HL-60 (cell line): ENCODE measurements at regions not wholly inside any gene's neighbourhood (a gene's known extent, or its start where the extent isn't known, plus 50 kb on each side); places are given as distances from the start of the nearest gene placed in this dataset.

Experiments
- DNase-seq, 2 experiments: peaks; one replicate each; pipeline ENCODE4 v3.0.0-alpha.2; 2010 to 2020; ENCODE audit warnings: low read depth in 1 of 2, low spot score in 1 of 2
- H3K27ac ChIP-seq: fragments of 250-450 bp; sonication (Bioruptor Pico); replicated peaks from 2 replicates; pipeline ENCODE4 v1.5.1; 2020; ENCODE audit warnings: mild to moderate bottlenecking, moderate library complexity
- H3K27me3 ChIP-seq: fragments of 250-450 bp; sonication (Bioruptor Pico); 2 replicates; pipeline ENCODE4 v1.5.1; 2021; ENCODE audit warnings: mild to moderate bottlenecking, moderate library complexity; ENCODE audit not compliant: insufficient read depth, poor library complexity, severe bottlenecking
- H3K4me3 ChIP-seq: replicated peaks from 2 replicates; pipeline ENCODE4 v1.5.1; 2011; ENCODE audit warnings: mild to moderate bottlenecking, control low read depth, low read length; ENCODE audit not compliant: insufficient read depth
- GABPA ChIP-seq: IDR thresholded peaks from 2 replicates; pipeline ENCODE4 v1.6.1; 2012; ENCODE audit warnings: low read depth
- POLR2AphosphoS5 ChIP-seq: IDR thresholded peaks from 2 replicates; pipeline ENCODE4 v1.6.1; 2012; ENCODE audit warnings: low read depth
- SPI1 ChIP-seq: IDR thresholded peaks from 2 replicates; pipeline ENCODE4 v1.6.1; 2012; ENCODE audit warnings: low read depth, mild to moderate bottlenecking, borderline replicate concordance
- TF ChIP-seq, protein P1 (sequence below): IDR thresholded peaks from one replicate; pipeline ENCODE4 v1.5.1; 2011; ENCODE audit warnings: low read length, control low read depth, inconsistent platforms; ENCODE audit not compliant: insufficient read depth
- TF ChIP-seq, protein P2 (sequence below): IDR thresholded peaks from 2 replicates; pipeline ENCODE4 v1.6.1; 2012; ENCODE audit warnings: low read depth; ENCODE audit not compliant: insufficient replicate concordance

DNA sequence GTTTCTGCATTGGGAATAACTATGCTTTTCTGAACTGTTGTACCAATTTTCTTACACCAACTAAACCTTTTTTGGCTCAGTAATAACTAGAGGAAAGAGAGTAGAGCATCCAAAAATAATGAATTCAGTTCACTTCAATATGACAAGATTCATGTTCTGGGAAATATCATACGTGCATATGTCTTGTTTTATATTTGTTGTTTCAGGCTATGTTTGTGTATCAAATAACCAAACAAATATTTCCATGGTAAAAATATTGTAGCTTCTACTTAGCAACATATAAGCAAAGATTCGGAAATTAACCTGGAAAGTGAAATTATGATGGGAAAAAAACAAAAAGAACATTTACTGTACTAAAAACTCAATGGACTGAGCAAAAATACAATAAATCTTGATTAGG, 503.2 kb downstream of the TMEM114 start:
- no peak overlapping the region for H3K4me3 ChIP-seq
- H3K27me3 ChIP-seq: no peaks in the 10 kb centered on the region
- no peak for DNase-seq
- TF ChIP-seq, protein P1, sequence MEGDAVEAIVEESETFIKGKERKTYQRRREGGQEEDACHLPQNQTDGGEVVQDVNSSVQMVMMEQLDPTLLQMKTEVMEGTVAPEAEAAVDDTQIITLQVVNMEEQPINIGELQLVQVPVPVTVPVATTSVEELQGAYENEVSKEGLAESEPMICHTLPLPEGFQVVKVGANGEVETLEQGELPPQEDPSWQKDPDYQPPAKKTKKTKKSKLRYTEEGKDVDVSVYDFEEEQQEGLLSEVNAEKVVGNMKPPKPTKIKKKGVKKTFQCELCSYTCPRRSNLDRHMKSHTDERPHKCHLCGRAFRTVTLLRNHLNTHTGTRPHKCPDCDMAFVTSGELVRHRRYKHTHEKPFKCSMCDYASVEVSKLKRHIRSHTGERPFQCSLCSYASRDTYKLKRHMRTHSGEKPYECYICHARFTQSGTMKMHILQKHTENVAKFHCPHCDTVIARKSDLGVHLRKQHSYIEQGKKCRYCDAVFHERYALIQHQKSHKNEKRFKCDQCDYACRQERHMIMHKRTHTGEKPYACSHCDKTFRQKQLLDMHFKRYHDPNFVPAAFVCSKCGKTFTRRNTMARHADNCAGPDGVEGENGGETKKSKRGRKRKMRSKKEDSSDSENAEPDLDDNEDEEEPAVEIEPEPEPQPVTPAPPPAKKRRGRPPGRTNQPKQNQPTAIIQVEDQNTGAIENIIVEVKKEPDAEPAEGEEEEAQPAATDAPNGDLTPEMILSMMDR: no peak
- TF ChIP-seq SPI1 (no peak), GABPA (no peak), POLR2AphosphoS5 (no peak)
- TF ChIP-seq, protein P2, sequence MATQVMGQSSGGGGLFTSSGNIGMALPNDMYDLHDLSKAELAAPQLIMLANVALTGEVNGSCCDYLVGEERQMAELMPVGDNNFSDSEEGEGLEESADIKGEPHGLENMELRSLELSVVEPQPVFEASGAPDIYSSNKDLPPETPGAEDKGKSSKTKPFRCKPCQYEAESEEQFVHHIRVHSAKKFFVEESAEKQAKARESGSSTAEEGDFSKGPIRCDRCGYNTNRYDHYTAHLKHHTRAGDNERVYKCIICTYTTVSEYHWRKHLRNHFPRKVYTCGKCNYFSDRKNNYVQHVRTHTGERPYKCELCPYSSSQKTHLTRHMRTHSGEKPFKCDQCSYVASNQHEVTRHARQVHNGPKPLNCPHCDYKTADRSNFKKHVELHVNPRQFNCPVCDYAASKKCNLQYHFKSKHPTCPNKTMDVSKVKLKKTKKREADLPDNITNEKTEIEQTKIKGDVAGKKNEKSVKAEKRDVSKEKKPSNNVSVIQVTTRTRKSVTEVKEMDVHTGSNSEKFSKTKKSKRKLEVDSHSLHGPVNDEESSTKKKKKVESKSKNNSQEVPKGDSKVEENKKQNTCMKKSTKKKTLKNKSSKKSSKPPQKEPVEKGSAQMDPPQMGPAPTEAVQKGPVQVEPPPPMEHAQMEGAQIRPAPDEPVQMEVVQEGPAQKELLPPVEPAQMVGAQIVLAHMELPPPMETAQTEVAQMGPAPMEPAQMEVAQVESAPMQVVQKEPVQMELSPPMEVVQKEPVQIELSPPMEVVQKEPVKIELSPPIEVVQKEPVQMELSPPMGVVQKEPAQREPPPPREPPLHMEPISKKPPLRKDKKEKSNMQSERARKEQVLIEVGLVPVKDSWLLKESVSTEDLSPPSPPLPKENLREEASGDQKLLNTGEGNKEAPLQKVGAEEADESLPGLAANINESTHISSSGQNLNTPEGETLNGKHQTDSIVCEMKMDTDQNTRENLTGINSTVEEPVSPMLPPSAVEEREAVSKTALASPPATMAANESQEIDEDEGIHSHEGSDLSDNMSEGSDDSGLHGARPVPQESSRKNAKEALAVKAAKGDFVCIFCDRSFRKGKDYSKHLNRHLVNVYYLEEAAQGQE: no peak
- H3K27ac ChIP-seq: no peak overlapping the region

DNA sequence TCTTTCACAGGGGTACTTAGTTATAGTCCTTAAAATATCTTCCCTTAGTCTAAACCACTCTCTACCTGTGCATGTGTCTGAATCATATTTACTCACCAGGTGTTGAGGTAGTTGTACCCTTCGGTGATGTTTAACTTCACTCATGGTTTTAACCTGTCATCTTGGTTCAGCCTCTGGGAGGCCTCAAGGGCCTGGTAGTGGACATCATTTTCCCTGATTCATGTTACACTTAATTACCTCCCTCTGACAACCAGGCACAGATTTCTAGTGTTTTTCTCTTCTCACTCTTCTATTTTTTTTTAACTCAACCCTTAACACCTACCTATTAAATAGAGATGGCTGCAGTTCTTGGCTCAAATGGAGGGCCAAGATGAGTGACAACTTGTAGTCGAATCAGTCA, 505.4 kb downstream of the TMEM114 start:
- H3K4me3 ChIP-seq: no peak overlapping the region
- TF ChIP-seq POLR2AphosphoS5: no peak
- TF ChIP-seq, protein P2: no peak
- no peak for TF ChIP-seq SPI1
- TF ChIP-seq, protein P1: no peak
- no peak for TF ChIP-seq GABPA
- no peak overlapping the region for H3K27ac ChIP-seq
- H3K27me3 ChIP-seq: no peaks in the 10 kb centered on the region
- DNase-seq: no peak

DNA sequence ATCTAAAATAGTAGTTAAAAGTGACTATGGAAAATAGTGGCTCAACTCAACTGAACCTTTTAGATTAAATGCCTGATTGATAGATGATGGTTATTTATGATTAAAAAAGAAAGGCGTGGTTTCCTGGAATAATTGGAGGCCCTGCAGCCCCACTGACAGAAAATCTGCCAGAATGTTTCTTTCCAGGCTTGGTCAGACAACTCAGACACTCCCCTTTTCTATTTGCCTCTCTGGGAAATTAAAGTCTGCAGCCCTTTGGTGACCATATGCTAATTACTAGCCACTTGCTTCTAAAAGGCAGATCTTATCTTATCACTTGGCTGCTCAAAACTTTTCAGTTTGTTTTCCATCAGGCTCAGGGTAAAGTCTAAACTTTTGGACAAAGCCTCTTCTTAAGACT, 506.0 kb downstream of the TMEM114 start:
- DNase-seq: no peak
- no peak overlapping the region for H3K27ac ChIP-seq
- TF ChIP-seq, protein P1: no peak
- TF ChIP-seq POLR2AphosphoS5 (no peak), SPI1 (no peak), GABPA (no peak)
- TF ChIP-seq, protein P2: no peak

More for the DNA sequence above, 506.0 kb downstream of the TMEM114 start:
- Histone ChIP-seq H3K27me3 (no peaks in the 10 kb centered on the region), H3K4me3 (no peak overlapping the region)
